IMR-90 (cell line): ENCODE measurements at regions not wholly inside any gene's neighbourhood (a gene's known extent, or its start where the extent isn't known, plus 50 kb on each side); places are given as distances from the start of the nearest gene placed in this dataset.

ENCODE experiments used
- CEBPB ChIP-seq: IDR thresholded peaks from 2 replicates; pipeline ENCODE4 v1.6.1; 2012; ENCODE audit warnings: low read depth, low read length, improper control_type of control experiment
- FOS ChIP-seq: fragments of 150-350 bp; IDR thresholded peaks from 2 replicates; pipeline ENCODE4 v1.6.1; 2016; ENCODE audit warnings: low read depth, low read length
- MAFK ChIP-seq: IDR thresholded peaks from 2 replicates; pipeline ENCODE4 v1.6.1; 2012; ENCODE audit warnings: low read depth, low read length, improper control_type of control experiment
- TF ChIP-seq, protein P1 (sequence below): conservative IDR thresholded peaks from 2 replicates; pipeline ENCODE4 v1.5.1; 2012; ENCODE audit warnings: mild to moderate bottlenecking, low read depth, low read length, improper control_type of control experiment
- TF ChIP-seq, protein P2 (sequence below): fragments of 150-350 bp; IDR thresholded peaks from 2 replicates; pipeline ENCODE4 v1.6.1; 2017; ENCODE audit warnings: mild to moderate bottlenecking, antibody characterized with exemption, low read length, low read depth

DNA sequence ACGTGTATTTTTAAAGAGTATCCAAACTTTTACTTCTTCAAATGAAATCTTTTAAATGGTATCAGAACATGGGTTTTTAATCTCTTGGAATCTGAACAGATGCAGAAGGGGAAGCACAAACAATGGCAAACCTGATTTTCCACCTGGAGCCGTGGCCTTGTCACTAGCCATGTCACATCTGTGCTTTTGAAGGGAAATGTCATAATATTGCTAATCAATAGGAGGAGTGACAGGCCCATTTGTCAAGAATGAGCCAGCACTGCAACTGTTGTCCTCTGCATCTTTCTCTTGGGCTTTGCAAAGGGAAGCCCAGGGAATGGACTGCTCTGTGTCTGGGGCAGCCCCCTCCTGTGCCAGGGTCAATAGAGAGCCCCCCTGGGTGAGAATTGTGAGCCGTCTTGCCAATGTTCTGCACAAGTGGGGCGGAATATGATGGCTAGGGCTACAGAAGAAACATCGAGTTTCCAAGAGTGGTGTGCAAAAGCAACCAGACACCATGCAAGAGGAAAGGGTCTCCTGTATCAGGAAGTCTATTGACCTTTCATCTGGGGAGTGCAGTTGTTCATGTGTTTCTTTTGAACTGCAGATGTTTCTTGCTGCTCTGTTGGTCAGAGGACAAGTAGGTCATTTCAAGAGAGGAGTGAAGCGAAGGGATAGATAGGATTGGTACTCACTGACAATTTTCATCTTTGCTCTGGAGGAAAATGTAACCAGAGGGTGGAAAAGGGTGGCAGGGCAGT lies 181.8 kb upstream of the NPVF start:
- TF ChIP-seq FOS (no peak), CEBPB (no peak), MAFK (no peak)
- TF ChIP-seq, protein P1, sequence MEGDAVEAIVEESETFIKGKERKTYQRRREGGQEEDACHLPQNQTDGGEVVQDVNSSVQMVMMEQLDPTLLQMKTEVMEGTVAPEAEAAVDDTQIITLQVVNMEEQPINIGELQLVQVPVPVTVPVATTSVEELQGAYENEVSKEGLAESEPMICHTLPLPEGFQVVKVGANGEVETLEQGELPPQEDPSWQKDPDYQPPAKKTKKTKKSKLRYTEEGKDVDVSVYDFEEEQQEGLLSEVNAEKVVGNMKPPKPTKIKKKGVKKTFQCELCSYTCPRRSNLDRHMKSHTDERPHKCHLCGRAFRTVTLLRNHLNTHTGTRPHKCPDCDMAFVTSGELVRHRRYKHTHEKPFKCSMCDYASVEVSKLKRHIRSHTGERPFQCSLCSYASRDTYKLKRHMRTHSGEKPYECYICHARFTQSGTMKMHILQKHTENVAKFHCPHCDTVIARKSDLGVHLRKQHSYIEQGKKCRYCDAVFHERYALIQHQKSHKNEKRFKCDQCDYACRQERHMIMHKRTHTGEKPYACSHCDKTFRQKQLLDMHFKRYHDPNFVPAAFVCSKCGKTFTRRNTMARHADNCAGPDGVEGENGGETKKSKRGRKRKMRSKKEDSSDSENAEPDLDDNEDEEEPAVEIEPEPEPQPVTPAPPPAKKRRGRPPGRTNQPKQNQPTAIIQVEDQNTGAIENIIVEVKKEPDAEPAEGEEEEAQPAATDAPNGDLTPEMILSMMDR, result no peak
- TF ChIP-seq, protein P2, sequence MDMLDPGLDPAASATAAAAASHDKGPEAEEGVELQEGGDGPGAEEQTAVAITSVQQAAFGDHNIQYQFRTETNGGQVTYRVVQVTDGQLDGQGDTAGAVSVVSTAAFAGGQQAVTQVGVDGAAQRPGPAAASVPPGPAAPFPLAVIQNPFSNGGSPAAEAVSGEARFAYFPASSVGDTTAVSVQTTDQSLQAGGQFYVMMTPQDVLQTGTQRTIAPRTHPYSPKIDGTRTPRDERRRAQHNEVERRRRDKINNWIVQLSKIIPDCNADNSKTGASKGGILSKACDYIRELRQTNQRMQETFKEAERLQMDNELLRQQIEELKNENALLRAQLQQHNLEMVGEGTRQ, result no peak
